NCI-H446 (cell line): ENCODE measurements at regions not wholly inside any gene's neighbourhood (a gene's known extent, or its start where the extent isn't known, plus 50 kb on each side); places are given as distances from the start of the nearest gene placed in this dataset.

Experiments
- DNase-seq, 2 experiments: peaks; one replicate each; lab custom pipeline; 2025; lab: John Stamatoyannopoulos, UW

- DNase-seq, result peak in 1 of 2 experiments; percentile 32
Observed at GRCh38 chrX:10900585-10901289, 210.4 kb upstream of the HCCS start.

GRCh38 chrX:10901290-10901633, 209.9 kb upstream of the HCCS start:
- DNase-seq, result no peak

GRCh38 chrX:10902001-10902400, 209.1 kb upstream of the HCCS start:
- DNase-seq, result peak in 1 of 2 experiments; percentile 38

- DNase-seq, result no peak
Observed at GRCh38 chrX:10903523-10903922, 207.6 kb upstream of the HCCS start.

GRCh38 chrX:10904220-10904619, 206.9 kb upstream of the HCCS start:
- DNase-seq, result no peak

- no peak for DNase-seq
Observed at GRCh38 chrX:10906866-10907265, 204.3 kb upstream of the HCCS start.

GRCh38 chrX:10922159-10922558, 189.0 kb upstream of the HCCS start:
- peak in 1 of 2 experiments; percentile 61 for DNase-seq

- DNase-seq, result no peak
Observed at GRCh38 chrX:10922835-10923234, 188.3 kb upstream of the HCCS start.

GRCh38 chrX:10923466-10923865, 187.7 kb upstream of the HCCS start:
- DNase-seq, result peak in 1 of 2 experiments; percentile 6

GRCh38 chrX:10926404-10926803, 184.7 kb upstream of the HCCS start:
- DNase-seq, result no peak

- DNase-seq, result no peak
Observed at GRCh38 chrX:10926891-10927290, 184.2 kb upstream of the HCCS start.

- no peak for DNase-seq
Observed at GRCh38 chrX:10929747-10930146, 181.4 kb upstream of the HCCS start.

- no peak for DNase-seq
Observed at GRCh38 chrX:10930151-10930550, 181.0 kb upstream of the HCCS start.

GRCh38 chrX:10931976-10932375, 179.2 kb upstream of the HCCS start:
- DNase-seq, result no peak

- DNase-seq, result peak in 1 of 2 experiments; percentile 6
Observed at GRCh38 chrX:10932842-10933440, 178.2 kb upstream of the HCCS start.

- no peak for DNase-seq
Observed at GRCh38 chrX:10935501-10935900, 175.6 kb upstream of the HCCS start.

GRCh38 chrX:10936976-10937375, 174.2 kb upstream of the HCCS start:
- no peak for DNase-seq

- DNase-seq, result no peak
Observed at GRCh38 chrX:10938365-10938923, 172.7 kb upstream of the HCCS start.

- no peak for DNase-seq
Observed at GRCh38 chrX:10939424-10939823, 171.7 kb upstream of the HCCS start.

GRCh38 chrX:10944136-10944885, 166.8 kb upstream of the HCCS start:
- no peak for DNase-seq

GRCh38 chrX:10945498-10945897, 165.6 kb upstream of the HCCS start:
- peak in 1 of 2 experiments; percentile 60 for DNase-seq

- no peak for DNase-seq
Observed at GRCh38 chrX:10949541-10949940, 161.6 kb upstream of the HCCS start.

GRCh38 chrX:10952619-10953018, 158.5 kb upstream of the HCCS start:
- no peak for DNase-seq
